CD4-positive, alpha-beta T cell treated with Interleukin-1 beta for 1 hour (primary cell): ENCODE measurements at regions not wholly inside any gene's neighbourhood (a gene's known extent, or its start where the extent isn't known, plus 50 kb on each side); places are given as distances from the start of the nearest gene placed in this dataset.
"Not testable (repeated sequence)": the region's sequence is repeated elsewhere in the genome, so short reads cannot be mapped to it uniquely, and the experiment has no call there.

Experiments used
- DNase-seq, 2 donors: peaks; one replicate each; pipeline ENCODE4 v3.0.0-alpha.2; 2020 to 2022

DNA sequence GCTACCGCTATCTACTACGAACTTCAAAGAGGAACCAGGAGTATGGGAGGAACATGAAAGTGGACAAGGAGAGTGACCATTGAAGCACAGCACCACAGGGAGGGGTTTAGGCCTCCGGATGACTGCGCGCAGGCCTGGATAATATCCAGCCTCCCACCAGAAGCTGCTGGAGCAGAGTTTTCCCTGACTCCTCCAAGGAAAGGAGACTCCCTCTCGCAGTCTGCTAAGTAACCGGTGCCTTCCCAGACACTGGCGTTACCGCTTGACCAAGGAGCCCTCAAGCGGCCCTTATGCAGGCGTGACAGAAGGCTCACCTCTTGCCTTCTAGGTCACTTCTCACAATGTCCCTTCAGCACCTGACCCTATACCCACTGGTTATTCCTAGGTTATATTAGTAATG is 64.2 kb upstream of the BTG3 start:
- DNase-seq: not testable (repeated sequence)

DNA sequence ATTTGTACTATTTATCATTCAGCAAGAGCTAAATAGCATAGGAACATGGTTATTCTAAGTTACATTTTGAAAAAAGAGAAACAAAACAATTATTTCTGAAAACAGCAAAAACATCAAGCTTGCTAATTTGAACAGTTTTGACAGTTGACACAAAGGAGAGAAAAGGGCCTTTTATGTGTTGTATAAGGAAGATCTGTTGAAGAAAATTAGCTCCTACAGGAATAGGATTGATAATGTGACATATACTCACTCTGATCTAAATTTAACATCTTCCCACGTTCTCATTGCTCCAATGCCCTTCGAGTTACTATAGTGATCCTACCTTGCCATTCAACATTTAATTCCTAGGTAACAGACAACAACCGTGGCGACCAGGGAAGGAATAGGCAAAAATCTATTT is 61.4 kb upstream of the BTG3 start:
- DNase-seq: no peak

DNA sequence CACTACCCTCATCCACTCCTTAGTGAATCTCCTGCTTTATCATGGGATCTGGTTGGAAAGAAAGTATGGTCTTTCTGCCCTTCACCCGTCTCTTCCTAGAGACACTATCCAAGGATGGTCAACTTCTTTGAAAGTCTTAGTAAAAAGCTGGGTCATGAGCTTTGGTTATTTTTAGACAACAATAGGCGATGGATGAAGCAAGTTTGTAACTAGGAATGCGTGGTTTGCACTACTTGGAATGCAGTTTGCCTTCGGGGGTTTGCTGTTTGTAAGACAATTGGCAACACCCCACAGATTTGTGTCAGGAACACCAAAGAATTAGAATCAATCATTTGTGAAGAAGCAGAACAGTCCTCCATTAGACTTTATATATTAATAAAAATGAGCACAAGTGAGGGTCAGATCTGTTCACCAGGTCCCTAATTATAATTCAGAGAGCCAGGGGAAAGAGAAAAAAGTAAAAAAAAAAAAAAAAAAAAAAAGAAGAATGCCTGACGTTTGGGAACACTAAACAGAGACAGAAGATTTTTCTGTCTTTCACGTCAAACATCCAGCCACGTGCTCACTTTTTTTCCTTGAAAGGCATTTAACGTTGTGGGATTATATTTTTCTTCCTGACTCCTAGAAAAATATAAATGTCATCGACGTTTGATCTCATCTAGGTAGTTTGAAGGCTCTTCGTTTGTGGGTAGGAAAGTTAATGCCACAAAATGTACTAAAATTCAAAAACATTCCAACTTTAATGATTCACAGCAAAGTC is 60.7 kb upstream of the BTG3 start:
- DNase-seq: no peak

DNA sequence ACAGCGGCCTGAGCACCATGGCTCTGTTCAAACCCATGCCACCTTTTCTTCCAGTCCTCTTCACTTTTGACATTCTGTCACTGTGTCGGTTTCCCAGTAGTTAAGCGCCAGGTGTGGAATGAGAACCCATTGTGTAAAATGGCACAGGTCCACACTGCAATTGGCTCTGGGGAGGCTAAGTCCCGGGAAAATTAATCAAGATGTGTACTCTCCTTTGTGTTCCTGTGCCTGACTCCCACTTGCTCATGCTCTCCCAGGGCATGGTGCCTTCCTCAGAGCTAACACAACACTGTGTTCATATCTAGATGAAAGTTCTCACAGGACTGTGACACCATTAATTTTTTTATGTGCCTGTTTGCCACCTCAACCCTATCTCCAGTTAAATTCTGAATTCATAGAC is 59.0 kb upstream of the BTG3 start:
- DNase-seq: no peak

DNA sequence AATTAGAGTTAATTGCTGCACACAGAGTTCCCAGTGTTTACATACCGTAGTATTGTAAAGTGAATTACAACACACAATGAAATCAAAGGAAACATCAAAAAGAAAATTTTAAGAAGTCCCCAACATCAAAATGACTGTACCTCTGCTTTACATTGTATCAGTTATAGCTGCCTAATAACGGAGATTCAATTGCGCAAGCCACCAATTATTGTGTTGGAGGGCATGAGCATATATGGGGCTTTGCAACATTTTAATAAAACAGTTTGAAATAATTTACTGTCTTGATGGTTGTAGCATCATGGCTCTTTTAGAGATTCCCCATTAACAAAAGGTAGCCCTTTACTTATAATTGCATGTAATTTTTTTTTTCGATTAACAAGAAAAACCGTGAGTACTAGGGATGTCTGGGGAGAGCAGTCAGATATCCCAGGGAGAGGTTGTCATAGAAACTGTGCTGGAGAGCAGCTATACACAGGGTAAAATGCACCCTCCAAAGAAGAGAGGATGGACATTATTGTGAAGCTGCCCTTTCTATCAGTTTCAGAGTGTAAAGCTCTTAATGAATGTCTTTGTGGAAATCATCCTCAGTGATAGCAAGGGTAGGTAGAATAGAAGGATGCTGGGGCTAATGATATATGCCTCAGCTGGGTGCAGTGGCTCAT is 55.9 kb upstream of the BTG3 start:
- DNase-seq: no peak

DNA sequence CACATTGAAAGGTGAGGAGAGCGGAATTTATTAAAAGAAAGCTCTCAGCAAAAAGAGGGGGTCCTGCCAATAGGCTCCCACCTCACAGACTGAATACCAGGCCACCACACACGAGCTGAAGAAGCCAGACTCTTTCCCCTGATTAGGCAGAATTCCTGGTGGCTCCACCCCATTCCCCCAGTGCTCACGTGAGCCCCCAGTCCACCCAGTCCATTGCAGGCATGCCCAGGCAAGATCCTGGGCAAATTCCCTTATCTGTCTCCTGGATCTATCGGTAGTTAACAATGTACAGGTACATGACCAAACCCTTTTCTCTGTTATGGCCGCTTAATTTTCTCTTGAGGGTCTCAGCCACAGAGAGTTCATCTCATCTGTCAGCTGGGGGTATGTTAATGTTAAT is 54.6 kb upstream of the BTG3 start:
- no peak for DNase-seq
